D721Med (cell line): ENCODE measurements at regions not wholly inside any gene's neighbourhood (a gene's known extent, or its start where the extent isn't known, plus 50 kb on each side); places are given as distances from the start of the nearest gene placed in this dataset.

Source experiments
- DNase-seq: peaks from one replicate; pipeline ENCODE4 v3.0.0; 2011; ENCODE audit warnings: low spot score; ENCODE audit not compliant: insufficient read length
- FAIRE-seq: peaks from 2 replicates; lab custom pipeline; 2011; peaks lifted over from hg19 to GRCh38; lab: Jason Lieb, UNC
- CTCF ChIP-seq: IDR thresholded peaks from 2 replicates; pipeline ENCODE4 v1.5.1; 2012; ENCODE audit warnings: mild to moderate bottlenecking, control low read depth; ENCODE audit not compliant: insufficient read depth; ENCODE audit errors: missing control alignments

GRCh38 chr12:130110914-130111313 lies 51.4 kb upstream of the FZD10 start:
- DNase-seq (no peak), FAIRE-seq (no peak)
- no peak for TF ChIP-seq CTCF

GRCh38 chr12:130111965-130112496 lies 50.2 kb upstream of the FZD10 start:
- DNase-seq (no peak), FAIRE-seq (no peak)
- TF ChIP-seq CTCF: no peak
